ENCODE measurements at regions not wholly inside any gene's neighbourhood (a gene's known extent, or its start where the extent isn't known, plus 50 kb on each side); places are given as distances from the start of the nearest gene placed in this dataset.

DNA sequence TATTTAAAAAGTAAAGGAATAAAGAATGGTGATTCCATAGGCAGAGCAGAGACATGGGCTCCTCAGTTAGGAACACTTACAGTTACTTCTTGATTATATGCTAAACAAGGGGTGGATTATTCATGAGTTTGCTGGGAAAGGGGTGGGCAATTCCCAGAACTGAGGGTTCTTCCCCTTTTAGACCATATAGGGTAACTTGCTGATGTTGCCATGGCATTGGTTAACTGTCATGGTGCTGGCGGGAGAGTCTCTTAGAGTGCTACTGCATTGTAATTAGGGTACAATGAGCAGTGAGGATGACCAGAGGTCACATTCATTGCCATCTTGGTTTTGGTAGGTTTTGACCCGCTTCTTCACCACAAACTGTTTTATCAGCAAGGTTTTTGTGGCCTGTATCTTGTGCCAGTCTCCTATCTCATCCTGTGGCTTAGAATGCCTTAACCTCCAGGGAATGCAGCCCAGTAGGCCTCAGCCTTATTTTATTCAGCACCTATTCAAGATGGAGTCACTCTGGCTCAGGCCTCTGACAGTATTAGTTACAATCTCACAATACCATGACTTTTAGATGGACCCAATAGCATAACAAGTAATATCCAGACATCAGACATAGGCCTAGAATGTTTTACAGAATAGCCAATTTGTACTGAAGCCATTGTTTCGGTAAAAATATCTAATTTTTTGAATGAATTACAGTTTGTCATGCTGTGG is 106.8 kb downstream of the ZBTB18 start:
- DNase-seq (ENCODE audit: low read depth): no peak

DNA sequence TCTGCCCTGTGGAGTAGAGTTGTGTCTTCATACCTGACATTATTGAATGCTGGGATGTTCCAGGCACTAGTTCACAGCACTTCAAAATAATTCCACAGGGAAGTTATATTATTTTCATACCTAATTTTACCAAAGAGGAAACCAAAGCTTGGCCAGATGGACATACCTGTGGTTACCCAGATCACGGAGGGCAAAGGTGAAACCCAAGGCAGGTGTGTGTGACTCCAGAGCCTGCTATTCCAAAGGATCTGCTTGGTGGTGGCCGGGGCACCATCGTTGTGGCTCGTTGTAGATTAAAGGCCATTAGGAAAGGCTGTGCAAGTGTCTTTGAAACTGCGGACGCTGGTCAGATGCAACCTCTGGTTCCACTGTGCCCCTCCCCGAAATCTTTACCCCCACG is 108.6 kb downstream of the ZBTB18 start:
- DNase-seq (ENCODE audit: low read depth): no peak

DNA sequence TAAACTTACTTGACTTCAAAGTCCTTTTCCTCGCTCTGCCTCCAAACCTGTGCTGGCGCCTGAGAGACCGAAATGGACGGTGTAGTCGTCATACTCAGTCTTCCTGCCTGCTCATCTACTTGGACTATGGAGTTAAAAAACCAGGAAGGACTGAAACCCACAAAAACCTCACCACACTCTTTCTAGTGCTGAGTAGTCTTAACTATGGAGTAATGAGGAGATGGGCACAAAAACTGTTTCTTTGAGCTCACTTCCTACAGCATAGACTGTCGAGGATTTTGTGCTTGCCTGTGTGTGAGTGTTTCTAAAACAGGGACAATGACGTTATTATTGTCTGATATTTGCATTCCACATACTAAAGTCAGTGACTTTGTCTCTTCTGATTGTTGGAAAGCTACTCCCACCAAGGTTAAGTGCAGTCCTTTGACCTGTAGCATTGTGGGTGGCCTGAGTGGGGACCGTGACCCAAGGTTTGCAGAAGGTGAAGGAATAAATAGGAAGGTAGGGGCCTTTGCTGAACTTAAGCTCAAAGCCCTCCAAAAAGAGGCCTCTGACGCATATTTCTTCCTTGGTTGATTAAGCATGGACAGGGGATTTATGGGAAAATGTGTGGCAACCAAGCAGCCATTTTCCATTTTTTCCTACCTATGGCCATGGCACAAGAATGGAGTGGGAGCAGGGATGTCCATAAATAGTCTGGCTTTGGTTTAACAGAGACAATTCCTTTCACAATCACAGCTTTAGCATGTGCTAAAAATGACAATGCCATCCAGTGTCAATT is 109.6 kb downstream of the ZBTB18 start:
- DNase-seq (ENCODE audit: low read depth): no peak

DNA sequence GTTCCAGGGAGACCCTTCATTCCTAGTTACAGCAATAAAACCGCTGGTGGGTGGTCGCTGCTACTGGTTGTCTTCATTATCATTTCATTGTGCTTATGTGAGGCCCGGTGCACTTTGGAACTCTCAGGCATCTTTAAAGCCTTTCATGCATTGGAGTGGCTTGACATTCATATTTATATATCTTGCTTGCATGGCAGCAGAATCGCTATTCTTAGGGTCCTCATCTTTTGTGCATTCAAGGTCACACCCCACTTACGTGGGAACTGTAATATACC is 110.1 kb downstream of the ZBTB18 start:
- no peak for DNase-seq (ENCODE audit: low read depth)

DNA sequence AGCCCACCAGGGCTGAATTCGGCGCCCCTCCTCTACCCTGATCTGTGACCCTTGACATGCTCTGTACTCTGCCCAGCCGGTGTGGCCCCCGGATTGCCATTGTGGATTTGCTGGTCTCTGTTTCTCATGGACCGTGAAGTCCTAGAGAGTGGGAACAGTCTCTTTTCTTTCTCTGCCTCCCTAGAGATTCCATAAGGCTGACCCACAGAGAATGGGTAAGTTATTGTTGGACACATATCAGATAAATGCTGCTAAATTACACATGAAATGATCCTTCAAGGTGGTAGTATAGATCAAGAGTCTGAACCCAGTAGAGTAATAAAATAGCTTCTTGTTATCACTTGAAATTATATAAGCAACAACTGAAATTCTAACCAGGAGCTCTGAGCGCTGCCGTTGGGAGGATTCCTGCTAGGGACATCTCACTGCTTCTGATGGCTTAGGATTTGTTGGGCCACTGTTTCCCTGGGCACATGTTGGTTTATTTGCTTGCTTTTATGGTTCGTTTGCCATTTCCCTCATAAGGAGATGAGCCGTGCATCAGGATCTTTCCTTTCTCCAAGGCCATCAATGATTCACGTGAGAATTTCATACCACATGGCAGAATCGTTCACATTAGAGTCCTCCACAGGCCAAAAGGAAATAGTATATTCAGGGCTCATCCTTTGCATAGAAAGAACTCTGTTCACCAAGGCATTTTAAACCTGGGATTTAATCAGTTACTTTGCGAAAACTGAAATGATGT is 111.9 kb downstream of the ZBTB18 start:
- peak; percentile 5 for DNase-seq (ENCODE audit: low read depth)

DNA sequence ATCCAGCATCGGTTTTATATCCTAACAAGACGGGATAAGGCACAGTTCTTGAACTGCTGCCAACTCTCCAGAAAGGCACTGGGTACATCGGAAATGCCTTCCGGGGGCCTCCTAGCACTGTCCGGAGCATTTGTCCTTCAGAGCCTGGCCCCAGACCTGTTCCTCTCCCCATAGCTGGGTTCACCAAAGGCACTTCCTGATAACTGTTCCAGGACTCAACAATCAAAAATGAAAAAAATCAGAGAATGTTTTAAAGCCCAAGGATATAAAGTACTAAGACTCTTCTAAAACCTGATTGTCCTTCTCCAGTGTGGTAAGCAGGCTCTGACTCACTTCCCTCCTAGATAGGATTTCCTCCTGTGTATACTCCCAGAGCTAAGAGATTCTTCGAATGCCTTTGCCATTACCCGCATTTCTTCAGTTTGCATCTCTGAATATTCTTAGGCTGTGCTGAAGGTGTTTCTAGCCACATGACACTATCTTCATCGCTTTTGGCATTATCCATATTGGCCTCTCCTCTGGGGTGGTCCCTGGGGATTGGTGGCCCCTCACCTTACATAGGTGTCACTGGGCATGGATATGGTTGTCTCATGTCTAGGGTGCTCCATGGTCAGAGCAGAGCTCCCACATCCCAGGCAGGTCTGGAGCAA is 112.9 kb downstream of the ZBTB18 start:
- DNase-seq (ENCODE audit: low read depth): peak; percentile 71

DNA sequence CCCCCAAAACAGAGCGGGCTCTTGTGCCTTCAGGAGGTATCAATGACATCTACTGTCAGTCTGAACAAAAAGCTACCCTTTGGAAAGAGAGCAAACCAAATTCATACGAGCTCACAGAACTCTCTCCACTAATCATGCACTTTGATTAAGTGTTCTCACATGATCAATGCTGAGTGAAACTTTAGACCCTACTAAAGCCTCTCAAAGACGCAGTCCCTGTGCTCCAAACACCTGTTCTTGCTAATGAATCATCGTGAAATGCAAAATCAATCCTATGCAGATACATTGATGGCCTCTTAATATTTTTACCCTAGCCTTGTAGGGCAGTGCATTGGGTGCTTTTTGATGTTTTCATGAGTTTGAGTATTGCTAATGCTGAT is 113.4 kb downstream of the ZBTB18 start:
- no peak for DNase-seq (ENCODE audit: low read depth)

DNA sequence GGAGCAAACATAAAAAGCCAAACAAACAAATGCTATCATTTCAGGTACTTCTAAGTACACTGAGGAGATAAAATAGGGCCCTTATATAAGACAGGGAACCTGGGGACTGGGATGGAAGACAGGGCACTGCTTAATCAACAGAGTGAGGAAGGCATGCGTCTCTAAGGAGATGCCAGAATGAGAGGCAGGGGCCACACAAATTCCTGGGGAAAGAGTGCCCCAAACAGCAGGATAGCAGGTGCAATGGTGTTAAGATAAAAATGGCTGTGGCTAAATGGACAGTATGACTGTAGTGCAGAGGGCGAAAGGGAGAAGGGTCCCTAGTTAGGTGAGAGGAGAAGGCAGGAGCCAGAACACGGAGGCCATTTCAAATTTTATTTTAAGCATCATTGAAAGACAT is 113.9 kb downstream of the ZBTB18 start:
- DNase-seq (ENCODE audit: low read depth): no peak

DNA sequence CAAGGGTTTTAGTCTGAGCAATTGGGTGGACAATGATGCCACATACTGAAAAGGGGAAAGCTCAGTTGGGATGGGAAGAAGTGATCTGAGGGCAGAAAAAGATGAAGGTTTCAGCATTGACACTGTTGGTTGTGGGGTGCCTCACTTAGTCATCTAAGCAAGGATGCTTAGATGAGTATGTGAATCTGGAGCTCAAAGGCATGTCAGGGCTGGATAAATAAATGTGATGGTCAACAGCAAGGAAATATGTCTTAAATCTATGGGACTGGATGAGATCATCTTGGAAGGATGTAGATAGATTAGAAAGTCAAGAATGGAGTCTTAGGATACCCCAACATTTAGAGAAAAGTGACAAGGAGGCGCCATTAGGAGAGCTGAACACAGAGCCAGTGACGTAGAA is 114.6 kb downstream of the ZBTB18 start:
- no peak for DNase-seq (ENCODE audit: low read depth)

DNA sequence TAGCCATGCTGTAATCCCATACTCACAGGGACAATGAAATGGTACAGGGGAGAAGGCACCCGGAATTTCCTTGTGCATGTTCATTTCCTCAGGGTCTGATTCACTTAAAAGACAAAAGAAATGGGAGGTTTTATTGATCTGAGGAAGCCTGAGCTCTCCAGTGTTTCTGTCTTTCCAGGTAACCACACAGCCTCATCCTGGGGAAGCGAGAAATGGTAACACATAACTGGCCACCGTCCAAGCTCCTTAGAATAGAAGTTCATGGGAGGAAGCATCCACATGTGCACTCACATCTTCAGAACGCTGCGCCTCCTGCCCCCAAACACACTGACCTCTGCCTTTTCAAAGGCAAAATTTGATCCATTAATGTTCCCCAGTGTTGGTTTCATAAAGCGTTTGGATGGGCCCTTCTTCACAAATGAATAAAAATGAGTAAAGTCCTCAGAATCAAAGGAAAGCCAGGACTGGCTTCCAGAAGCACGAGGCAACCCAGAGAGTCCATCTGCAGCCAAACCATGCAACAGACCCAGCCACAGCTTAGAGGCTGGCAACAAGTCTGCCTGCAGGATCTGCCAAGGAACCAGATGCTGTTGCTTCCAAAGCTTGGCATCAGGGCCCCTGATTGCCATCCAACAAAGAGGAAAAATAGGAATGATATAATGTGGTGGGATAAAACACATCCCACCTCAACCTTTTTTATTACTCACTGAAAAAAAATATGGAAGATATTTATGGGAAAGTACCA is 120.3 kb downstream of the ZBTB18 start:
- no peak for DNase-seq (ENCODE audit: low read depth)

DNA sequence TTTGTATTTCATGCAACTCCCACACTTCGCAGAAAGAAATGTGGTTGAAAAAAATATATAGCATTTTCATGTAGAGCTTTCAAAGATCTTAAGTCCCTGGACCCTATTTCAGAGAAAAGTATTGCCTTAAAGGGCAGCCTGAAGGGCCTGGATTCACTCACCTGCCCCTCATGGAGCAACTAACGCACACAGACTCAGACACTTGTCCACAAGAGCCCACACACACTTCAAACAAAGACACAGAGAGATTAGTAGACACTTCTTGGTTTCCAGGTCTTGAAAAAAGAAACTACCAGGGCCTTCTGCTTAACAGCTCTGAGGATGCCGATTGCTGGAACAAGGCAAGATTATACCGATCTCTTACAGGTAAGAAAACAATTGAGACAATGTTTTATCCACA is 122.2 kb downstream of the ZBTB18 start:
- no peak for DNase-seq (ENCODE audit: low read depth)

DNA sequence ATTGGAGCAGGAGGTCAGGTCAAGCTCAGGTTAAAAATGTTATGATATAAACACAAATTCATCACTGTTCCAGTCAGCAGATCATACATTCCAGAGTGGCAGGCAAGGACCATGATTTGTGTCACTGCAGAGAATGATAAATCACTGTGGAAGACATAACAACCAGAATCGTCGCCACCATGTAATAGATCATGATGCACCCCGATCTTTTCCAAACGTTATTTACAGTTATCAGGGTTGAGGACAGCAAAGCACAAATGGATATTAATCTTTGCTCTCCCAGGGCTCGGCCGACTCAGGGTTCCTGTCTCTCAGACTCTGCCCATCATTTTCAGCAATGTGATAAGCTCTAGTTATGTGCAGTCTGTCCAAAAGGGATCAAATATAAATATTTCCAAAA is 122.7 kb downstream of the ZBTB18 start:
- DNase-seq (ENCODE audit: low read depth): no peak

DNA sequence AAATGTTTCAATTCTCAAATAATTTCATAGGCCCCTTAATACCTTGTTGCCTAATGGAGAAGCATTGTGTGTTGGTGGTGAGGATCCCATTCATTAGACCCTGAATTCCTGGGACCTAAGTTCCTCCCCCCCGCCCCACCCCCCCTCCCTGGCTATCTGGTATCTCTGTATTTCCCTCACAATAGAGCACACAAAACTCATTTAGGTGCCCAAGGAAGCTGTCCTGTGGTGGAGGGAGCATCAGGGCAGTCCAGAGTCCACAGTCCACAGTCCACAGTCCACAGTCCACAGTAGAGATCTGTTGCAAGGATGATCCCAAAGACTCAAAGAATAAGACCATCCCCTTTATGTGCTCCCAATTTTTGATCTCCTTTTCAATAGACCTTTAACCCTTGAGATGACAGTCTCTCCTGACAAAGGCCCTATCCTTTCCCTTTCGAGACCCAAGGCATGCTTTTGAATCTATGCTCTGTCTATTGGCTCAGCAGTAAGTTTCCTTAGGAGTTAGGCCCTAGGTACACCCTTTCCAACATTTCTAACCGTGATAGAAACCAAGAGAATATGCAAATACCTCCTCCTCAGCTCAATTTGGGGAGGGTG is 123.9 kb downstream of the ZBTB18 start:
- no peak for DNase-seq (ENCODE audit: low read depth)

DNA sequence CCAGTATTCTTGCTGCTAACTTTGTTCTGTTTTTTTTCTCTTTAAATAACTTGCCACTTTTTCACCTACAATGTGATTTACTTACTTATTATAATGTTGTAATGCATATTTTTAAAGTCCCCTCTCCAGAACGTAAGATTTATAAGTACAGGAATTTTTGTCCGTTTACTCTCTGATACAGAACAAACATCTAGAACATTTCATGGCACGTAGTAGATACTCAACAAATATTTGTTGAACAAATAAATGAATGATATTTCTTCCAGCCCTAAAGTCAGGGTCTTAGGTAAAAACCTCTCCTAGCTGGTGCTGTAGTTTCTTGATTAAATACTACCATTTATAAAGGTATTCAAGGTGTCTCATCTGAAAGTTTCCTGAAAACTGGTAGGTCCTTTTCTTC is 125.1 kb downstream of the ZBTB18 start:
- DNase-seq (ENCODE audit: low read depth): no peak

DNA sequence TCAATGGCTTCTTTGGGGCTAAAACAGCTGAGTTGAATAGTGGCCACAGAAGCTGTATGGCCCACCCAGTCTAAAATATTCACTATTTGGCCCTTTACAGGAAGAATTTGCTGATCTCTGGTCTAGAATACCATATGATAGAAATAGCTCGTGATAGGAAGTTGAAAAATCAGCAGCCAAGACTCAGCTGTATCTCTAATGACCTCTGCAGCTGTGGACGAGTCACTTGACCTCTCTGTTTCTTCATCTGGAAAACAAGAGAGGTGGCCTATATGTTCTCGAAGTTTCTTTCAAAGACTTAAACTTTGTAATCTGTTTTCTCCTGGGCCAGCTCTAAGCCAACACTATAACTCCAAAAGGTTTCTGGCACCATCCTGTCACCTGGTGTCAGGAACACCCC is 129.2 kb downstream of the ZBTB18 start:
- no peak for DNase-seq (ENCODE audit: low read depth)

DNA sequence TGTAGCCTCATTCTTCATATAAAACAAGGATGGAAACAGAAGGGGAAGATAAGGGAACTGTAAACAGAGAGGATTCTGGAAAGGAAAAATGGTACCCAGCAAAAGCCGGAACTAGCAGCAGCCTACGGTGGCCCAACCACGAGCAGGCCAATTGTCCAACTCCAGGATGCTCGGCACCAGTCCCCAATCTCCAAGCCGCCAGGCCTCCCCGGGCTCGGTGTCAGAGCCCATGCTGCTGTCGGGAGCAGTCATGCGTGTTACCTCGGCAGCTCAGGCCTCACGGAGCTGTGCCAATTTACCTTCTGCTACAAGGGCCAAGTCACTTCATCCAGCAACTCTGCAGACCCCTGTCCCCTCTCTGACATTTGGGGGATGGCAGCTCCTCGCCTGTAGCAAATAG is 130.8 kb downstream of the ZBTB18 start:
- DNase-seq (ENCODE audit: low read depth): no peak

DNA sequence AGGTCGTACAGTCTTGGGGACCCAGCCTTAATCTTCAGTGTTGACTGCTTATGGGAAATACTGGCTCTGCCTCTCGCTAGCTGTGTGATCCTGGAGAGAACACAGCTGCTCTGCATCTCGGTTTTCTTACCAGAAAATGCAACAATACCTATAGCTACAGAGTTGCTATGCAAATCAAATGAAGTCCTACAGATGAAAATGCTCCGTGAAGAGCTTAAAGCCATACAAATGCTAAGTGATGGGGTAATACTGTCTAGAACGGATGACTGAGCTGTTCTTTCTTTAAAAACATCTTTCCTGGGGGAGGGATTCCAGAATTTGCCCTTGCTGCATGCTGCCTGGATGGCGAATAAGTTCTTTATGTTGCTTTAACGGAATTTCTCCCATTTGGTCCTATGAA is 132.0 kb downstream of the ZBTB18 start:
- no peak for DNase-seq (ENCODE audit: low read depth)

DNA sequence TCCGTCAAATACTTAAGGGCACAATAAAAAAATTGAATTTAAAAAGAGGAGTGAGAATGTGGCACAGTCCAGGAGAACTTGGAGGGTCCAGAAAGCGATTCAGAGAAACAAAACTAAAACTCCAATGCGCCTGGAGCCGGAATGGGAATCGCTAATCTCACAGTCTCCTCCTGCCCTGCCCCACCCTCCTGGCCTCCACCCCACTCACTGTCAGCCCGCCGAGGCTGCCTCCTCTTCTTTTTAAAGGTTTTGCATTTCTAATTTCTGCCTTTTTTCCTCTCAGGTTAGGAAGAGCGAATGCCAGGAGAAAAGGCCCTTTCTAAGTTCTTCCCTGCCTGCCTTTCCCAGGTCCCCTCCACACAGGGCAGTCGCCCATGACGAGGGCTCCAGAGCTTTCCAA is 135.3 kb downstream of the ZBTB18 start:
- no peak for DNase-seq (ENCODE audit: low read depth)

DNA sequence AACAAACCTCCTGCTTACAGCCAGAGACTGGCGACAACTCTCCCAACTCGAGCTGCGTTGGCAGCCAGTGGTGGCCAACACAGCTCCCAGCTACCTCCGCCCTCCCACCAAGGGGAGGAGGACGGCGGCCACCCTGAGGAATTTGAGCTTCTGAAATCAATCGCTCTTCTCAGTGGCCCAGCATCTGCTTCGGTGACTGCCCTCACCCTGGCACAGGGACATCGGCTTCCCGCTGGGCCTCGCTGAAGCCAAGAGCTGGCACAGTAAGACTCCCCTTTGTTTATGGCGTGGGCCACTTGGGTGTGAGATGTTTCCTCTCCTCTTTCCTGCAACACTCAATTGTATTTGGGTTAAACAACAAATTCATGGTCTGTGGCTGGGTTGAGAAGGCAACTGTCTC is 136.2 kb downstream of the ZBTB18 start:
- DNase-seq (ENCODE audit: low read depth): no peak

DNA sequence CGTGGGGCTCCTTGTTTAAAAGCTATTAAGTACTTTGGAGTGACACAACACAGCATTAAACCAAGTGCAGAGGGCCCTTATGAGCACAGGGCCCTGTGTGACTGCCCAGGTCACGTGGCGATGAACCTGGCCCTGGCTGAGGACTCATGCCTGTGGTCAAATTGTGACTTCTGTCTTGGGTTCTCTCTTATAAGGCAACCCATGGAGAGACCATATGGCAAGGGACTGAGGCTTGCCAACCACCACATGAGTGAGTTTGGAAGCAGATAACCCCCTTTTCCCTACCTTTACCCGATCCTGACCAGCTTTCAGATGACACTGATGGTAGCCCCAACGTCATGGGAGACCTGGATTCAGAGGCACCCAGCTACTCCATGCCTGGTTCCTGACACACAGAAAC is 140.5 kb downstream of the ZBTB18 start:
- DNase-seq (ENCODE audit: low read depth): no peak

DNA sequence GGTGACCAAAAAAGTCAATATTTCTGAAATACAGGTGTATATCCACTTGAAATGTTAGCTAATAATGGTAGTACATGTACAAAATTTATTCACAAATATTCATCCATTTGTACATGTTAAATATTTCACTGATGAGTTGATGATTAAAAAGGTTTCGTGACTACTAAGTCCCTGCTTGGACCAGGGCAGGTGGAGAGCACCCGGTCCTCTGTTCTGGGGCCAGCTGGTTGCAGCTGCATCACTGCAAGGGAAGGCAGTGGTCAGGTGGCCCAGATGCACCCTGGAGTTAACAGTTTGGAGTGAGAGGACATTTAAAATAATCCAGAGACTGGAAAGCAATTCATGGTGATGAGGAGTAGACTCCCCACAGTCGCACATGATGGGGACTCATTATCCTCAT is 141.2 kb downstream of the ZBTB18 start:
- no peak for DNase-seq (ENCODE audit: low read depth)
